Heart right ventricle (tissue), 16 donors: ENCODE measurements at regions not wholly inside any gene's neighbourhood (a gene's known extent, or its start where the extent isn't known, plus 50 kb on each side); places are given as distances from the start of the nearest gene placed in this dataset.

Source experiments
- ATAC-seq, 8 donors: fragments of 200-7000 bp; cut with Tn5 transposase; one replicate each; pipeline ENCODE4 v1.9.1; 2020; ENCODE audit warnings: mild to moderate bottlenecking in 8 of 8, moderate library complexity in 8 of 8, moderate number of reproducible peaks in 1 of 8
- DNase-seq, 2 donors: peaks; one replicate each; pipeline ENCODE4 v3.0.0-alpha.2; 2020
- H3K27ac ChIP-seq, 10 donors: fragments of 200-600 bp; sonication (generic) in 2 of 10; one replicate each; pipeline versions ENCODE4 v1.5.0 to v1.8.0; 2020 to 2022; ENCODE audit warnings: mild to moderate bottlenecking in 3 of 10
- H3K27me3 ChIP-seq, 7 donors: fragments of 200-600 bp; one replicate each; pipeline ENCODE4 v1.8.0; 2021 to 2022; ENCODE audit warnings: mild to moderate bottlenecking in 2 of 7
- H3K36me3 ChIP-seq, 9 donors: fragments of 200-600 bp; sonication (generic) in 1 of 9; one replicate each; pipeline versions ENCODE4 v1.5.0 to v1.8.0; 2020 to 2022; ENCODE audit warnings: mild to moderate bottlenecking in 2 of 9
- H3K4me1 ChIP-seq, 9 donors: fragments of 200-600 bp; sonication (generic) in 1 of 9; one replicate each; pipeline versions ENCODE4 v1.5.0 to v1.8.0; 2020 to 2022; ENCODE audit warnings: mild to moderate bottlenecking in 4 of 9
- H3K4me3 ChIP-seq, 10 donors: fragments of 200-600 bp; sonication (generic) in 2 of 10; one replicate each; pipeline versions ENCODE4 v1.5.0 to v1.8.0; 2020 to 2022; ENCODE audit warnings: mild to moderate bottlenecking in 7 of 10, moderate library complexity in 2 of 10
- H3K9me3 ChIP-seq, 11 donors: fragments of 200-600 bp in 10 of 11; sonication (generic) in 2 of 11; one replicate each; pipeline versions ENCODE4 v1.5.0 to v1.8.0; 2013 to 2022; ENCODE audit warnings: mild to moderate bottlenecking in 2 of 11, control low read depth in 1 of 11, moderate library complexity in 1 of 11
- CTCF ChIP-seq, 9 donors: fragments of 200-600 bp; sonication (generic) in 2 of 9; IDR thresholded peaks; one replicate each; pipeline versions ENCODE4 v1.5.0 to v1.8.0; 2021 to 2022; ENCODE audit warnings: antibody characterized with exemption in 9 of 9, mild to moderate bottlenecking in 5 of 9, moderate library complexity in 1 of 9
- WGBS, 2 donors: extraction: QIAGEN DNeasy Blood & Tissue Kit; methylation state at CpG; one replicate each; pipeline ENCODE4 v1.1.7; 2013; ENCODE audit warnings: inconsistent platforms in 1 of 2; 5-methylcytosine and 5-hydroxymethylcytosine counted together
- intact Hi-C, 10 donors: fragments of 100-400 bp; cut with DNase I; formaldehyde crosslinking; loops; one replicate each; pipeline versions ENCODE4 v1.11.1 to v1.14.2; 2022
- donor health status: Arrhythmogenic right ventricular cardiomyopathy.
- donor health status: ischemic (EF 13 %, LVEDD 7.1; RV severe dilation, severe dysfunction).
- donor health status: healthy with polysubstance abuse.
- donor health status: DM: no; HTN: yes; CAD: no.
- donor health status: DM: no; HTN: no; CAD: no.
- donor health status: ischemic (EF 25% LVEDD 6.9; RV normal size, moderate dysfunction).
- donor health status: ischemic (EF 25% LVEDD 5.7; RV mildly dilated, moderate dysfunction).
- donor health status: healthy.
- donor health status: DM: yes; HTN: yes; CAD: no.
- donor health status: Ischemic cardiomyopathy.
- donor health status: ischemic (EF 35%, LVEDD 5.7; RV mildly dilated, moderate dysfunction).
- donor health status: nonischemic (EF 11% LVEDD 7.7; RV severe dilation, severe dysfunction).
- donor health status: DM: yes; HTN: yes; CAD: no.
- donor health status: PGD.
- donor health status: ischemic (EF 29% LVEDD 5.4; RV normal size, mild dysfunction).
- donor health status: nonischemic (EF 23%, LVEDD 6.1; RV moderate dilation, normal function).

- 58 to 86% methylated on average over 1 of the region's 1 CpG for WGBS, 2 donors
- no peak for TF ChIP-seq CTCF (IDR thresholded peaks at IDR 0.05)
- no peak for ATAC-seq
- no peak overlapping the region for H3K4me3 ChIP-seq
- H3K36me3 ChIP-seq: no peaks in the 10 kb centered on the region
- no peaks in the 10 kb centered on the region for H3K9me3 ChIP-seq
- H3K27ac ChIP-seq: no peak overlapping the region
- intact Hi-C loops: no loop called here
- no peaks in the 10 kb centered on the region for H3K4me1 ChIP-seq
- H3K27me3 ChIP-seq: no peaks in the 10 kb centered on the region
- DNase-seq: no peak
Observed at GRCh38 chr1:223466151-223466550, 72.9 kb downstream of the CCDC185 start.

- WGBS, 2 donors: 69 to 72% methylated on average over 1 of the region's 1 CpG
- no peak for TF ChIP-seq CTCF (IDR thresholded peaks at IDR 0.05)
- intact Hi-C loops: no loop called here
- Histone ChIP-seq H3K27ac (no peak overlapping the region), H3K4me3 (no peak overlapping the region), H3K9me3 (no peaks in the 10 kb centered on the region), H3K4me1 (no peaks in the 10 kb centered on the region), H3K36me3 (no peaks in the 10 kb centered on the region), H3K27me3 (peaks cover 0 to 11% (median 0%) of the 10 kb centered on the region in 7 donors)
- no peak for ATAC-seq
- DNase-seq: no peak
Observed at GRCh38 chr1:223471566-223471965, 78.4 kb downstream of the CCDC185 start.

- ATAC-seq (no peak), DNase-seq (no peak)
- WGBS, 2 donors: 77% methylated on average over 5 of the region's 5 CpGs
- Histone ChIP-seq H3K4me1 (no peaks in the 10 kb centered on the region), H3K4me3 (no peak overlapping the region), H3K27ac (no peak overlapping the region), H3K9me3 (no peaks in the 10 kb centered on the region), H3K36me3 (no peaks in the 10 kb centered on the region), H3K27me3 (peaks cover 0 to 16% (median 0%) of the 10 kb centered on the region in 7 donors)
- intact Hi-C loops: no loop called here
- no peak for TF ChIP-seq CTCF (IDR thresholded peaks at IDR 0.05)
Observed at GRCh38 chr1:223472057-223472456, 78.8 kb downstream of the CCDC185 start.

- no peak for TF ChIP-seq CTCF (IDR thresholded peaks at IDR 0.05)
- Histone ChIP-seq H3K4me1 (no peaks in the 10 kb centered on the region), H3K36me3 (no peaks in the 10 kb centered on the region), H3K27ac (no peak overlapping the region), H3K9me3 (no peaks in the 10 kb centered on the region), H3K4me3 (no peak overlapping the region), H3K27me3 (peaks cover 0 to 25% (median 12%) of the 10 kb centered on the region in 7 donors)
- no peak for DNase-seq
- ATAC-seq: no peak
- intact Hi-C loops: no loop called here
- 87 to 91% methylated on average over 4 of the region's 4 CpGs for WGBS, 2 donors
Observed at GRCh38 chr1:223473601-223474344, 80.6 kb downstream of the CCDC185 start.
